SU-DHL-6 (cell line): ENCODE measurements at regions not wholly inside any gene's neighbourhood (a gene's known extent, or its start where the extent isn't known, plus 50 kb on each side); places are given as distances from the start of the nearest gene placed in this dataset.

ENCODE experiments used
- H2AFZ ChIP-seq: fragments of 200-600 bp; sonication (generic); 2 replicates; pipeline ENCODE4 v1.6.1; 2014; ENCODE audit warnings: low read depth, mild to moderate bottlenecking, moderate library complexity, mixed read lengths, antibody characterized with exemption, low read length; ENCODE audit not compliant: severe bottlenecking
- H3F3A ChIP-seq: fragments of 200-600 bp; shearing (Covaris generic); 2 replicates; pipeline ENCODE4 v1.6.0; 2016; ENCODE audit warnings: antibody characterized with exemption, mild to moderate bottlenecking; ENCODE audit not compliant: insufficient read depth
- H3K27ac ChIP-seq: fragments of 200-600 bp; sonication (generic); 2 replicates; pipeline ENCODE4 v1.5.1; 2016; ENCODE audit warnings: low read depth, mild to moderate bottlenecking, low read length, moderate library complexity, mixed read lengths
- H3K27me3 ChIP-seq: fragments of 200-600 bp; sonication (generic), shearing (Covaris generic); 2 replicates; pipeline ENCODE4 v1.6.0; 2014; ENCODE audit warnings: mild to moderate bottlenecking, low read length
- H3K36me3 ChIP-seq: fragments of 200-600 bp; sonication (generic); 2 replicates; pipeline ENCODE4 v1.6.1; 2014; ENCODE audit warnings: mild to moderate bottlenecking, low read length, mixed read lengths
- H3K4me2 ChIP-seq: fragments of 300-600, 200-600 bp; shearing (Covaris generic), sonication (generic); 2 replicates; pipeline ENCODE4 v1.6.0; 2014; ENCODE audit warnings: low read length, low read depth, mild to moderate bottlenecking; ENCODE audit not compliant: poor library complexity, severe bottlenecking
- H3K4me3 ChIP-seq: fragments of 200-600 bp; sonication (generic); 2 replicates; pipeline ENCODE4 v1.5.1; 2014; ENCODE audit warnings: antibody characterized with exemption, low read length, mild to moderate bottlenecking, mixed read lengths; ENCODE audit not compliant: insufficient read depth, poor library complexity, severe bottlenecking
- H3K79me2 ChIP-seq: fragments of 200-600 bp; sonication (generic); 2 replicates; pipeline ENCODE4 v1.6.1; 2014; ENCODE audit warnings: mild to moderate bottlenecking, low read length, moderate library complexity; ENCODE audit not compliant: insufficient read depth
- H3K9ac ChIP-seq: fragments of 200-600 bp; sonication (generic); 2 replicates; pipeline ENCODE4 v1.7.0; 2014; ENCODE audit warnings: mild to moderate bottlenecking, low read length
- H3K9me2 ChIP-seq: fragments of 200-600 bp; sonication (generic); replicated peaks from 2 replicates; pipeline ENCODE4 v1.6.1; 2014; ENCODE audit warnings: low read length; ENCODE audit not compliant: insufficient read depth
- H3K9me3 ChIP-seq: fragments of 200-600 bp; sonication (generic); 2 replicates; pipeline ENCODE4 v1.6.1; 2014; ENCODE audit warnings: low read length, mixed read lengths; ENCODE audit not compliant: insufficient read depth
- H4K20me1 ChIP-seq: fragments of 200-600 bp; sonication (generic); 2 replicates; pipeline ENCODE4 v1.6.1; 2014; ENCODE audit warnings: low read depth, mild to moderate bottlenecking, antibody characterized with exemption, low read length, moderate library complexity, mixed read lengths
- EZH2phosphoT487 ChIP-seq: fragments of 200-600 bp; sonication (generic), shearing (Covaris generic); conservative IDR thresholded peaks from 2 replicates; pipeline ENCODE4 v1.6.1; 2018; ENCODE audit warnings: mild to moderate bottlenecking, antibody characterized with exemption, low read length, moderate library complexity, mixed read lengths
- TF ChIP-seq, protein P1 (sequence below): fragments of 200-600 bp; sonication (generic); IDR thresholded peaks from one replicate; pipeline ENCODE4 v1.5.1; 2017; ENCODE audit warnings: antibody characterized with exemption, mild to moderate bottlenecking, low read length, moderate library complexity; ENCODE audit not compliant: insufficient read depth, poor library complexity, severe bottlenecking

GRCh38 chr10:47245731-47246350 is 54.2 kb upstream of the GDF10 start:
- Histone ChIP-seq H3K9me3 (no peaks in the 10 kb centered on the region), H3K4me2 (no peak overlapping the region), H3K79me2 (no peaks in the 10 kb centered on the region), H3K9ac (no peak overlapping the region), H3F3A (no peaks in the 10 kb centered on the region), H3K27ac (no peak overlapping the region), H3K9me2 (no peaks in the 10 kb centered on the region), H3K27me3 (no peaks in the 10 kb centered on the region), H2AFZ (no peak overlapping the region), H4K20me1 (no peaks in the 10 kb centered on the region), H3K4me3 (no peak overlapping the region), H3K36me3 (no peaks in the 10 kb centered on the region)
- TF ChIP-seq, protein P1, sequence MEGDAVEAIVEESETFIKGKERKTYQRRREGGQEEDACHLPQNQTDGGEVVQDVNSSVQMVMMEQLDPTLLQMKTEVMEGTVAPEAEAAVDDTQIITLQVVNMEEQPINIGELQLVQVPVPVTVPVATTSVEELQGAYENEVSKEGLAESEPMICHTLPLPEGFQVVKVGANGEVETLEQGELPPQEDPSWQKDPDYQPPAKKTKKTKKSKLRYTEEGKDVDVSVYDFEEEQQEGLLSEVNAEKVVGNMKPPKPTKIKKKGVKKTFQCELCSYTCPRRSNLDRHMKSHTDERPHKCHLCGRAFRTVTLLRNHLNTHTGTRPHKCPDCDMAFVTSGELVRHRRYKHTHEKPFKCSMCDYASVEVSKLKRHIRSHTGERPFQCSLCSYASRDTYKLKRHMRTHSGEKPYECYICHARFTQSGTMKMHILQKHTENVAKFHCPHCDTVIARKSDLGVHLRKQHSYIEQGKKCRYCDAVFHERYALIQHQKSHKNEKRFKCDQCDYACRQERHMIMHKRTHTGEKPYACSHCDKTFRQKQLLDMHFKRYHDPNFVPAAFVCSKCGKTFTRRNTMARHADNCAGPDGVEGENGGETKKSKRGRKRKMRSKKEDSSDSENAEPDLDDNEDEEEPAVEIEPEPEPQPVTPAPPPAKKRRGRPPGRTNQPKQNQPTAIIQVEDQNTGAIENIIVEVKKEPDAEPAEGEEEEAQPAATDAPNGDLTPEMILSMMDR = no peak
- no peak for TF ChIP-seq EZH2phosphoT487

DNA sequence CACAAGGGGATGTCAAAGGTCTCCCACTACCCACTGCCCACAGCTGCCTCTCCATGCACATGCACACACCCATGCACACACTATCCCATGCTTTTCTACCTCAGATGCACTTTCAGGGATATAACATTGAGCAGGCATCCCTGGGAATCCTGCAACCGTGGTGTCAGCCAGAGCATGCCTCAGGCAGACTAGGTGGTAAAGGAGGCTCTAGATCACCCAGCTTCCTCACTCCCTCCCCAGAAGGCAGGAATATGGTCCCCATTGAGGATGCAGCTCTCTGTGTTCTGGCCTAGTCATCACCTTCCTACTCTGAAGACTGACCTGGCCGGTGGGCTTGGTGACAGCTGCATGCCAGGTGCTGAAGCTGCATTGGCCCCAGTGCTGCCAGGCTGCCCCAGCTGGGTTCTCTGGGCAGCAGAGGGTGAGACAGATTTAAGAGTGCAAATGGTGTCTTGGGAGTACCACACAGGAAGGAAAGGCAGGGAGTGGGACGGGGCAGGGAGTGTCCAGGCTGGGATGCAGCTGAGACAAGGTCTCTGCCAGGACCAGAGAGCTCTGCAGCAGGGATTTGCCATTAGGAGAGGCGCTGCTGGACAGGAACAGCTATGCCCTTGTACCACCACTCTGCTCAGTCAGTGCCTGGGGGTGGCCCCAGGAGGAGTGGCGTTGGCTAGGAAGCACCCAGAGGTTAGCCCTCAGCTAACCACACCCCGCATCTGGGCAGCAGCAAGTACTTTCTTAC is 53.4 kb upstream of the GDF10 start:
- H3K36me3 ChIP-seq = no peaks in the 10 kb centered on the region
- no peak overlapping the region for H3K4me2 ChIP-seq
- H3K9ac ChIP-seq = no peak overlapping the region
- H3K9me2 ChIP-seq = no peaks in the 10 kb centered on the region
- H4K20me1 ChIP-seq = no peaks in the 10 kb centered on the region
- H3F3A ChIP-seq = no peaks in the 10 kb centered on the region
- no peak overlapping the region for H3K27ac ChIP-seq
- H3K4me3 ChIP-seq = no peak overlapping the region
- no peak for TF ChIP-seq EZH2phosphoT487
- TF ChIP-seq, protein P1 = no peak
- H3K27me3 ChIP-seq = no peaks in the 10 kb centered on the region
- no peaks in the 10 kb centered on the region for H3K79me2 ChIP-seq
- no peak overlapping the region for H2AFZ ChIP-seq
- H3K9me3 ChIP-seq = no peaks in the 10 kb centered on the region

- Histone ChIP-seq H3K27me3 (no peaks in the 10 kb centered on the region), H4K20me1 (no peaks in the 10 kb centered on the region), H3K36me3 (no peaks in the 10 kb centered on the region), H3K27ac (no peak overlapping the region), H3F3A (no peaks in the 10 kb centered on the region), H3K4me2 (no peak overlapping the region), H3K9me3 (no peaks in the 10 kb centered on the region), H3K9ac (no peak overlapping the region), H3K79me2 (no peaks in the 10 kb centered on the region), H3K9me2 (no peaks in the 10 kb centered on the region), H2AFZ (no peak overlapping the region), H3K4me3 (no peak overlapping the region)
- TF ChIP-seq, protein P1 = no peak
- no peak for TF ChIP-seq EZH2phosphoT487
Measured at GRCh38 chr10:47247148-47248059, 52.6 kb upstream of the GDF10 start.
